Breast epithelium (tissue), 3 donors: ENCODE measurements at regions not wholly inside any gene's neighbourhood (a gene's known extent, or its start where the extent isn't known, plus 50 kb on each side); places are given as distances from the start of the nearest gene placed in this dataset.

Experiments used
- CTCF ChIP-seq, 3 donors: fragments of 450-650 bp; IDR thresholded peaks; one replicate each; pipeline ENCODE4 v1.5.1; 2016 to 2017; ENCODE audit warnings: antibody characterized with exemption in 3 of 3, mild to moderate bottlenecking in 3 of 3, moderate library complexity in 3 of 3
- POLR2A ChIP-seq: fragments of 450-650 bp; IDR thresholded peaks from one replicate; pipeline ENCODE4 v1.6.1; 2016; ENCODE audit warnings: antibody characterized with exemption, mild to moderate bottlenecking, moderate library complexity

- no peak for TF ChIP-seq CTCF (IDR thresholded peaks at IDR 0.05)
- TF ChIP-seq POLR2A, result no peak
Measured at GRCh38 chr7:96401200-96401599, 79.3 kb upstream of the SLC25A13 start.
